H1 (cell line): ENCODE measurements at regions not wholly inside any gene's neighbourhood (a gene's known extent, or its start where the extent isn't known, plus 50 kb on each side); places are given as distances from the start of the nearest gene placed in this dataset.

Experiments used
- NANOG ChIP-seq: IDR thresholded peaks from 2 replicates; pipeline ENCODE4 v1.6.1; 2011; ENCODE audit warnings: low read length, low read depth, mild to moderate bottlenecking, inconsistent platforms; ENCODE audit not compliant: insufficient read depth, poor library complexity, severe bottlenecking
- POLR2A ChIP-seq, 2 experiments: IDR thresholded peaks; 1 replicate in 1 of 2; 2 replicates in 1 of 2; pipeline ENCODE4 v1.6.1; 2011; ENCODE audit warnings: low read depth in 2 of 2, low read length in 2 of 2, mild to moderate bottlenecking in 2 of 2; ENCODE audit errors: control extremely low read depth in 1 of 2
- RAD21 ChIP-seq, 2 experiments: IDR thresholded peaks in 1 of 2; conservative IDR thresholded peaks in 1 of 2; 2 replicates each; pipeline ENCODE4 v1.6.1; 2011; ENCODE audit warnings: low read depth in 2 of 2, low read length in 2 of 2, improper control_type of control experiment in 1 of 2, inconsistent platforms in 1 of 2, mild to moderate bottlenecking in 1 of 2, moderate library complexity in 1 of 2
- SIRT6 ChIP-seq: IDR thresholded peaks from one replicate; pipeline ENCODE4 v1.7.1; 2012; ENCODE audit warnings: low read length, inconsistent platforms
- TF ChIP-seq, protein P1 (sequence below): fragments of 300-600 bp; sonication (generic); IDR thresholded peaks from 2 replicates; pipeline ENCODE4 v1.7.1; 2012; ENCODE audit warnings: low read length, moderate library complexity, mild to moderate bottlenecking, inconsistent platforms; ENCODE audit not compliant: insufficient replicate concordance

DNA sequence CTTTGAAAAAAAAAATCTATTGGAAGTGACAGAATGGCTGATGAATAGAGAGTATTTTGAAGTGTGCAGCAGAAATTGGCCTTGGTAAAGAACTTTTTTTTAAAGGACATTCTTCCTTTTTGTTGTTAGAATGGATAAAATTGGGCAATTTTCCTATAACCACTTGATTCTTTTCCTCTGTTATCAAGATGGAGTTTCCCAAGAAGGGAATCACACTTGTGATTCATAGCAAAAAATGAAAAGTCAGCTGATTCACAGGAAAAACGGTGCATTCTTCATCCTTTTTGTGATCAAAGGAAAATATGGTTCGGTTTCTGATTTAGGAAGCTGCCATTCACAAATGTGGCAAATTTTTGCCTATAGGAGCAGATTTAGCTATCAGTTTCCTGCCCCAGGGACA is 486.8 kb downstream of the GBE1 start (continued):
- TF ChIP-seq POLR2A (IDR thresholded peaks at IDR 0.05; ENCODE audit: control extremely low read depth in 1 of 2, low read depth in 2 of 2, low read length in 2 of 2), result no peak
- TF ChIP-seq, protein P1, sequence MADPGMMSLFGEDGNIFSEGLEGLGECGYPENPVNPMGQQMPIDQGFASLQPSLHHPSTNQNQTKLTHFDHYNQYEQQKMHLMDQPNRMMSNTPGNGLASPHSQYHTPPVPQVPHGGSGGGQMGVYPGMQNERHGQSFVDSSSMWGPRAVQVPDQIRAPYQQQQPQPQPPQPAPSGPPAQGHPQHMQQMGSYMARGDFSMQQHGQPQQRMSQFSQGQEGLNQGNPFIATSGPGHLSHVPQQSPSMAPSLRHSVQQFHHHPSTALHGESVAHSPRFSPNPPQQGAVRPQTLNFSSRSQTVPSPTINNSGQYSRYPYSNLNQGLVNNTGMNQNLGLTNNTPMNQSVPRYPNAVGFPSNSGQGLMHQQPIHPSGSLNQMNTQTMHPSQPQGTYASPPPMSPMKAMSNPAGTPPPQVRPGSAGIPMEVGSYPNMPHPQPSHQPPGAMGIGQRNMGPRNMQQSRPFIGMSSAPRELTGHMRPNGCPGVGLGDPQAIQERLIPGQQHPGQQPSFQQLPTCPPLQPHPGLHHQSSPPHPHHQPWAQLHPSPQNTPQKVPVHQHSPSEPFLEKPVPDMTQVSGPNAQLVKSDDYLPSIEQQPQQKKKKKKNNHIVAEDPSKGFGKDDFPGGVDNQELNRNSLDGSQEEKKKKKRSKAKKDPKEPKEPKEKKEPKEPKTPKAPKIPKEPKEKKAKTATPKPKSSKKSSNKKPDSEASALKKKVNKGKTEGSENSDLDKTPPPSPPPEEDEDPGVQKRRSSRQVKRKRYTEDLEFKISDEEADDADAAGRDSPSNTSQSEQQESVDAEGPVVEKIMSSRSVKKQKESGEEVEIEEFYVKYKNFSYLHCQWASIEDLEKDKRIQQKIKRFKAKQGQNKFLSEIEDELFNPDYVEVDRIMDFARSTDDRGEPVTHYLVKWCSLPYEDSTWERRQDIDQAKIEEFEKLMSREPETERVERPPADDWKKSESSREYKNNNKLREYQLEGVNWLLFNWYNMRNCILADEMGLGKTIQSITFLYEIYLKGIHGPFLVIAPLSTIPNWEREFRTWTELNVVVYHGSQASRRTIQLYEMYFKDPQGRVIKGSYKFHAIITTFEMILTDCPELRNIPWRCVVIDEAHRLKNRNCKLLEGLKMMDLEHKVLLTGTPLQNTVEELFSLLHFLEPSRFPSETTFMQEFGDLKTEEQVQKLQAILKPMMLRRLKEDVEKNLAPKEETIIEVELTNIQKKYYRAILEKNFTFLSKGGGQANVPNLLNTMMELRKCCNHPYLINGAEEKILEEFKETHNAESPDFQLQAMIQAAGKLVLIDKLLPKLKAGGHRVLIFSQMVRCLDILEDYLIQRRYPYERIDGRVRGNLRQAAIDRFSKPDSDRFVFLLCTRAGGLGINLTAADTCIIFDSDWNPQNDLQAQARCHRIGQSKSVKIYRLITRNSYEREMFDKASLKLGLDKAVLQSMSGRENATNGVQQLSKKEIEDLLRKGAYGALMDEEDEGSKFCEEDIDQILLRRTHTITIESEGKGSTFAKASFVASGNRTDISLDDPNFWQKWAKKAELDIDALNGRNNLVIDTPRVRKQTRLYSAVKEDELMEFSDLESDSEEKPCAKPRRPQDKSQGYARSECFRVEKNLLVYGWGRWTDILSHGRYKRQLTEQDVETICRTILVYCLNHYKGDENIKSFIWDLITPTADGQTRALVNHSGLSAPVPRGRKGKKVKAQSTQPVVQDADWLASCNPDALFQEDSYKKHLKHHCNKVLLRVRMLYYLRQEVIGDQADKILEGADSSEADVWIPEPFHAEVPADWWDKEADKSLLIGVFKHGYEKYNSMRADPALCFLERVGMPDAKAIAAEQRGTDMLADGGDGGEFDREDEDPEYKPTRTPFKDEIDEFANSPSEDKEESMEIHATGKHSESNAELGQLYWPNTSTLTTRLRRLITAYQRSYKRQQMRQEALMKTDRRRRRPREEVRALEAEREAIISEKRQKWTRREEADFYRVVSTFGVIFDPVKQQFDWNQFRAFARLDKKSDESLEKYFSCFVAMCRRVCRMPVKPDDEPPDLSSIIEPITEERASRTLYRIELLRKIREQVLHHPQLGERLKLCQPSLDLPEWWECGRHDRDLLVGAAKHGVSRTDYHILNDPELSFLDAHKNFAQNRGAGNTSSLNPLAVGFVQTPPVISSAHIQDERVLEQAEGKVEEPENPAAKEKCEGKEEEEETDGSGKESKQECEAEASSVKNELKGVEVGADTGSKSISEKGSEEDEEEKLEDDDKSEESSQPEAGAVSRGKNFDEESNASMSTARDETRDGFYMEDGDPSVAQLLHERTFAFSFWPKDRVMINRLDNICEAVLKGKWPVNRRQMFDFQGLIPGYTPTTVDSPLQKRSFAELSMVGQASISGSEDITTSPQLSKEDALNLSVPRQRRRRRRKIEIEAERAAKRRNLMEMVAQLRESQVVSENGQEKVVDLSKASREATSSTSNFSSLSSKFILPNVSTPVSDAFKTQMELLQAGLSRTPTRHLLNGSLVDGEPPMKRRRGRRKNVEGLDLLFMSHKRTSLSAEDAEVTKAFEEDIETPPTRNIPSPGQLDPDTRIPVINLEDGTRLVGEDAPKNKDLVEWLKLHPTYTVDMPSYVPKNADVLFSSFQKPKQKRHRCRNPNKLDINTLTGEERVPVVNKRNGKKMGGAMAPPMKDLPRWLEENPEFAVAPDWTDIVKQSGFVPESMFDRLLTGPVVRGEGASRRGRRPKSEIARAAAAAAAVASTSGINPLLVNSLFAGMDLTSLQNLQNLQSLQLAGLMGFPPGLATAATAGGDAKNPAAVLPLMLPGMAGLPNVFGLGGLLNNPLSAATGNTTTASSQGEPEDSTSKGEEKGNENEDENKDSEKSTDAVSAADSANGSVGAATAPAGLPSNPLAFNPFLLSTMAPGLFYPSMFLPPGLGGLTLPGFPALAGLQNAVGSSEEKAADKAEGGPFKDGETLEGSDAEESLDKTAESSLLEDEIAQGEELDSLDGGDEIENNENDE, result no peak
- TF ChIP-seq RAD21 (IDR thresholded peaks at IDR 0.05 in 1 of 2, conservative IDR thresholded peaks at IDR 0.05 in 1 of 2; ENCODE audit: low read depth in 2 of 2, low read length in 2 of 2), result no peak
- TF ChIP-seq SIRT6, result no peak
- TF ChIP-seq NANOG, result no peak
